ENCODE measurements at regions not wholly inside any gene's neighbourhood (a gene's known extent, or its start where the extent isn't known, plus 50 kb on each side); places are given as distances from the start of the nearest gene placed in this dataset.

GRCh38 chr1:38551318-38552307 lies 308.0 kb downstream of the RRAGC start:
- Histone ChIP-seq H3K4me3 (ENCODE audit: low read length in 2 of 2) (no peak overlapping the region), H3K36me3 (ENCODE audit: control insufficient read depth in 2 of 2, insufficient read depth in 2 of 2, low read length in 2 of 2) (no peaks in the 10 kb centered on the region), H3K27me3 (ENCODE audit: control insufficient read depth in 1 of 2, insufficient read depth in 2 of 2, low read length in 2 of 2) (peaks cover 0 to 2% of the 10 kb centered on the region in 2 donors), H3K9ac (ENCODE audit: low read length in 2 of 2) (no peak overlapping the region), H3K9me3 (ENCODE audit: control insufficient read depth in 2 of 2, low read length in 2 of 2) (peaks cover 0 to 2% of the 10 kb centered on the region in 2 donors), H3K4me1 (ENCODE audit: control insufficient read depth, insufficient read depth, low read length) (no peaks in the 10 kb centered on the region), H3K27ac (ENCODE audit: low read length) (no peak overlapping the region)

DNA sequence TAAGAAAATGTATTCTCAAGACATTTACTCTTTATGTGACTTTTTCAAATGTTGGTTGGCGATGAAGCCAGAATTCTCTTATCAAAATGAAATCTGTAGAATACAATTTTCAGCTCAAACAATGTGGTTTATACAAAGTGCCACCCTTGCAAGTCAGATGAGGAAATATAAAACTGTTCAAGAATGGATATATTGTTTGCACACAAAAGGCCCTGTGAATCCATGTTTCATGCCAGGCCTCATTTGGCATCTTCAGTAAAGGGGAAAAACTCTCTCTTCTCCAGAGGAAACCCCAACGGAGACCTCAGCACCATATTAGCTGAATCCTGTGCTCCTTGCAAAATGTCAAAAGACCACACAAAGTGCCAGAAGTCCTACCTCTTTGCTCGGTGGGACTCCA lies 310.4 kb downstream of the RRAGC start:
- H3K27me3 ChIP-seq (ENCODE audit: control insufficient read depth in 1 of 2, insufficient read depth in 2 of 2, low read length in 2 of 2) = peaks cover 0 to 2% of the 10 kb centered on the region in 2 donors
- no peaks in the 10 kb centered on the region for H3K4me1 ChIP-seq (ENCODE audit: control insufficient read depth, insufficient read depth, low read length)
- no peak overlapping the region for H3K27ac ChIP-seq (ENCODE audit: low read length)
- H3K36me3 ChIP-seq (ENCODE audit: control insufficient read depth in 2 of 2, insufficient read depth in 2 of 2, low read length in 2 of 2) = no peaks in the 10 kb centered on the region
- no peak overlapping the region for H3K4me3 ChIP-seq (ENCODE audit: low read length in 2 of 2)
- peaks cover 0 to 2% of the 10 kb centered on the region in 2 donors for H3K9me3 ChIP-seq (ENCODE audit: control insufficient read depth in 2 of 2, low read length in 2 of 2)
- no peak overlapping the region for H3K9ac ChIP-seq (ENCODE audit: low read length in 2 of 2)

GRCh38 chr1:38547321-38547720 lies 312.3 kb downstream of the RRAGC start:
- Histone ChIP-seq H3K36me3 (ENCODE audit: control insufficient read depth in 2 of 2, insufficient read depth in 2 of 2, low read length in 2 of 2) (no peaks in the 10 kb centered on the region), H3K27me3 (ENCODE audit: control insufficient read depth in 1 of 2, insufficient read depth in 2 of 2, low read length in 2 of 2) (peaks cover 0 to 2% of the 10 kb centered on the region in 2 donors), H3K27ac (ENCODE audit: low read length) (peak overlapping the region; percentile 31), H3K9me3 (ENCODE audit: control insufficient read depth in 2 of 2, low read length in 2 of 2) (peaks cover 0 to 2% of the 10 kb centered on the region in 2 donors), H3K4me3 (ENCODE audit: low read length in 2 of 2) (peak overlapping the region in 1 of 2 donors; percentile 8), H3K4me1 (ENCODE audit: control insufficient read depth, insufficient read depth, low read length) (no peaks in the 10 kb centered on the region), H3K9ac (ENCODE audit: low read length in 2 of 2) (no peak overlapping the region)

DNA sequence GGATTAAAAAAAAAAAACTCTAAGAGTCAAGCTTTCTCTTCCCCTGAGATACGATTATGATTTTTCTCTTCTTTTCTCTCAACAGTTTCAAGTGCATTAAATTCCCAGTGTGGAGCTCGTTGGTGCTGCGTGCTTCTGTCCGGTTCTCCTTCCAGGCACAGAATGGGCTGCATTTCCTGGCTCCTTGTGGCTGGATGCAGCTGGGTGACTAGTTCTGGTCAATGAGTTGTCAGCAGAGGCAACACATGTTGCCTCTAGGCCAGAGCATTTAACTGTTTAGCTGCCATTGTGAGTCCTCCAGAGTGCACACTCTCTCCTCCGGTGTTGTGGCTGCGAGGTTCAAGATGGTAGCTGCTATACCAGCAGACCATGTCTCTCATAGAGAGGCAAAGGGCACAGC lies 312.9 kb downstream of the RRAGC start:
- no peak overlapping the region for H3K4me3 ChIP-seq (ENCODE audit: low read length in 2 of 2)
- H3K27ac ChIP-seq (ENCODE audit: low read length) = no peak overlapping the region
- H3K36me3 ChIP-seq (ENCODE audit: control insufficient read depth in 2 of 2, insufficient read depth in 2 of 2, low read length in 2 of 2) = no peaks in the 10 kb centered on the region
- no peaks in the 10 kb centered on the region for H3K4me1 ChIP-seq (ENCODE audit: control insufficient read depth, insufficient read depth, low read length)
- H3K9me3 ChIP-seq (ENCODE audit: control insufficient read depth in 2 of 2, low read length in 2 of 2) = peaks cover 0 to 2% of the 10 kb centered on the region in 2 donors
- no peaks in the 10 kb centered on the region for H3K27me3 ChIP-seq (ENCODE audit: control insufficient read depth in 1 of 2, insufficient read depth in 2 of 2, low read length in 2 of 2)
- H3K9ac ChIP-seq (ENCODE audit: low read length in 2 of 2) = no peak overlapping the region

DNA sequence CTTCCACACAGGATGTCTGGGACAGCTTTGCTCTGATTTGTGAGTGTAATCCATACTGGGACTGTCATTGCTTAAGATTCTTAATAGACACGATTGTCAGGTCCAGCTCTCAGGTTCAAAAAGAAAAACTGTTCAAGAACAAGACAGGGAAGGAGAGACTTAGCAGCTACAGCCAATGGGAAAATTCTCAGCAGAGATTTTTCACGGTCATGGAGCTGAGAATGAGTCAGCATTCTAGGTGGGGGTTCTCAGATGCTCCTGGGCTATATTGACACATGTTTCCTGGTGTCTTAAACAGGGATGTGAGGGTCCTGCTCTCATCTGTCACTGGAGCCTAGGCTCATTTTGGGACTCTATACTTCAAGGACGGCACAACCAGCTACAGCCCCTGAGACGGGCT lies 318.3 kb downstream of the RRAGC start:
- H3K4me3 ChIP-seq (ENCODE audit: low read length in 2 of 2) = no peak overlapping the region
- no peak overlapping the region for H3K27ac ChIP-seq (ENCODE audit: low read length)
- no peaks in the 10 kb centered on the region for H3K4me1 ChIP-seq (ENCODE audit: control insufficient read depth, insufficient read depth, low read length)
- H3K36me3 ChIP-seq (ENCODE audit: control insufficient read depth in 2 of 2, insufficient read depth in 2 of 2, low read length in 2 of 2) = no peaks in the 10 kb centered on the region
- H3K9ac ChIP-seq (ENCODE audit: low read length in 2 of 2) = no peak overlapping the region
- H3K27me3 ChIP-seq (ENCODE audit: control insufficient read depth in 1 of 2, insufficient read depth in 2 of 2, low read length in 2 of 2) = no peaks in the 10 kb centered on the region
- no peaks in the 10 kb centered on the region for H3K9me3 ChIP-seq (ENCODE audit: control insufficient read depth in 2 of 2, low read length in 2 of 2)

GRCh38 chr1:38539931-38540330 lies 319.6 kb downstream of the RRAGC start:
- Histone ChIP-seq H3K4me3 (ENCODE audit: low read length in 2 of 2) (no peak overlapping the region), H3K9ac (ENCODE audit: low read length in 2 of 2) (no peak overlapping the region), H3K36me3 (ENCODE audit: control insufficient read depth in 2 of 2, insufficient read depth in 2 of 2, low read length in 2 of 2) (no peaks in the 10 kb centered on the region), H3K27ac (ENCODE audit: low read length) (no peak overlapping the region), H3K9me3 (ENCODE audit: control insufficient read depth in 2 of 2, low read length in 2 of 2) (no peaks in the 10 kb centered on the region), H3K4me1 (ENCODE audit: control insufficient read depth, insufficient read depth, low read length) (no peaks in the 10 kb centered on the region), H3K27me3 (ENCODE audit: control insufficient read depth in 1 of 2, insufficient read depth in 2 of 2, low read length in 2 of 2) (no peaks in the 10 kb centered on the region)

DNA sequence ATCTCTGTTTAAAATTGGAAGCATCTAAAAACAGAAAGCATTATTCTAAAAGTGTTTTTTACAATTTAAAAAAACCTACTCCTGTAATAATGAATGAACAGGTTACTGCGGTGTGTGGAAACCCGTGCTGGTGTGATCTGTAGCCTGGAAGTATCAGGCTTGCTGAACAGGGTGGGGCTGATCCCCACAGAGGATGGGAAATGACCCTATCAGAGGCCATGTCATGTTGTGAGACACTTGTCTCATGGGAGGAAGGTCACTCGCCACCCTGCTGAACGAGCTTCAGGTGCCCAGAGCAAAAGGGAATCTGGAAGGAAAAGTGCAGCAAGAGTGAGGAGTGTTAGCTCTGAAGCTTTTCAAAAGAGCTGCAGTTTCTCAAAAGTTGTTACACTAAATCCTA lies 320.7 kb downstream of the RRAGC start:
- no peak overlapping the region for H3K4me3 ChIP-seq (ENCODE audit: low read length in 2 of 2)
- no peaks in the 10 kb centered on the region for H3K9me3 ChIP-seq (ENCODE audit: control insufficient read depth in 2 of 2, low read length in 2 of 2)
- no peak overlapping the region for H3K27ac ChIP-seq (ENCODE audit: low read length)
- H3K36me3 ChIP-seq (ENCODE audit: control insufficient read depth in 2 of 2, insufficient read depth in 2 of 2, low read length in 2 of 2) = no peaks in the 10 kb centered on the region
- H3K27me3 ChIP-seq (ENCODE audit: control insufficient read depth in 1 of 2, insufficient read depth in 2 of 2, low read length in 2 of 2) = no peaks in the 10 kb centered on the region
- H3K9ac ChIP-seq (ENCODE audit: low read length in 2 of 2) = no peak overlapping the region
- no peaks in the 10 kb centered on the region for H3K4me1 ChIP-seq (ENCODE audit: control insufficient read depth, insufficient read depth, low read length)

- Histone ChIP-seq H3K4me1 (ENCODE audit: control insufficient read depth, insufficient read depth, low read length) (no peaks in the 10 kb centered on the region), H3K27ac (ENCODE audit: low read length) (no peak overlapping the region), H3K4me3 (ENCODE audit: low read length in 2 of 2) (no peak overlapping the region), H3K9me3 (ENCODE audit: control insufficient read depth in 2 of 2, low read length in 2 of 2) (no peaks in the 10 kb centered on the region), H3K36me3 (ENCODE audit: control insufficient read depth in 2 of 2, insufficient read depth in 2 of 2, low read length in 2 of 2) (no peaks in the 10 kb centered on the region), H3K9ac (ENCODE audit: low read length in 2 of 2) (no peak overlapping the region), H3K27me3 (ENCODE audit: control insufficient read depth in 1 of 2, insufficient read depth in 2 of 2, low read length in 2 of 2) (no peaks in the 10 kb centered on the region)
Measured at GRCh38 chr1:38536089-38536488, 323.5 kb downstream of the RRAGC start.

DNA sequence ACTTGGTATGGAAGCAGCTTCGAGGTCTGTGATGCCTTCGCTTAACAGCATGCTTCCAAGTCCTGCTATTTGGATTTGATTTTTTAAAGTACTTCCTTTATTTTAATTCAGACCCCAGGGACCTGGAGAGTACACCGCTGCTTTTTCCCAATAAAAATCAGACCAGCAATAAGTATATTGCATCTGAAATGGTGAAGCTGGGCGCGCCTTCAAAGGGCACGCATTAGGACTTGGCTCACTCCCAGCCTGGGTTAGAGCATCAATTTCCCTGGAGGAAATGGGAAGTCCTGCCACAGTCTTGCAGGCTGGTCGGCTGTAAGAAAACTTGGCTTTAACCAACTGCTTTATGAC lies 325.1 kb downstream of the RRAGC start:
- no peaks in the 10 kb centered on the region for H3K9me3 ChIP-seq (ENCODE audit: control insufficient read depth in 2 of 2, low read length in 2 of 2)
- no peaks in the 10 kb centered on the region for H3K27me3 ChIP-seq (ENCODE audit: control insufficient read depth in 1 of 2, insufficient read depth in 2 of 2, low read length in 2 of 2)
- no peaks in the 10 kb centered on the region for H3K36me3 ChIP-seq (ENCODE audit: control insufficient read depth in 2 of 2, insufficient read depth in 2 of 2, low read length in 2 of 2)
- no peak overlapping the region for H3K9ac ChIP-seq (ENCODE audit: low read length in 2 of 2)
- H3K27ac ChIP-seq (ENCODE audit: low read length) = no peak overlapping the region
- no peaks in the 10 kb centered on the region for H3K4me1 ChIP-seq (ENCODE audit: control insufficient read depth, insufficient read depth, low read length)
- H3K4me3 ChIP-seq (ENCODE audit: low read length in 2 of 2) = no peak overlapping the region

GRCh38 chr1:38533772-38534472 lies 325.6 kb downstream of the RRAGC start:
- Histone ChIP-seq H3K9me3 (ENCODE audit: control insufficient read depth in 2 of 2, low read length in 2 of 2) (no peaks in the 10 kb centered on the region), H3K27me3 (ENCODE audit: control insufficient read depth in 1 of 2, insufficient read depth in 2 of 2, low read length in 2 of 2) (no peaks in the 10 kb centered on the region), H3K36me3 (ENCODE audit: control insufficient read depth in 2 of 2, insufficient read depth in 2 of 2, low read length in 2 of 2) (no peaks in the 10 kb centered on the region), H3K4me3 (ENCODE audit: low read length in 2 of 2) (no peak overlapping the region), H3K9ac (ENCODE audit: low read length in 2 of 2) (no peak overlapping the region), H3K27ac (ENCODE audit: low read length) (no peak overlapping the region), H3K4me1 (ENCODE audit: control insufficient read depth, insufficient read depth, low read length) (no peaks in the 10 kb centered on the region)

- H3K27ac ChIP-seq (ENCODE audit: low read length) = no peak overlapping the region
- no peak overlapping the region for H3K4me3 ChIP-seq (ENCODE audit: low read length in 2 of 2)
- no peaks in the 10 kb centered on the region for H3K27me3 ChIP-seq (ENCODE audit: control insufficient read depth in 1 of 2, insufficient read depth in 2 of 2, low read length in 2 of 2)
- H3K36me3 ChIP-seq (ENCODE audit: control insufficient read depth in 2 of 2, insufficient read depth in 2 of 2, low read length in 2 of 2) = no peaks in the 10 kb centered on the region
- H3K9ac ChIP-seq (ENCODE audit: low read length in 2 of 2) = no peak overlapping the region
- no peaks in the 10 kb centered on the region for H3K9me3 ChIP-seq (ENCODE audit: control insufficient read depth in 2 of 2, low read length in 2 of 2)
- no peaks in the 10 kb centered on the region for H3K4me1 ChIP-seq (ENCODE audit: control insufficient read depth, insufficient read depth, low read length)
Measured at GRCh38 chr1:38530957-38531356, 328.6 kb downstream of the RRAGC start.
